HG03521 (cell line): ENCODE measurements at regions not wholly inside any gene's neighbourhood (a gene's known extent, or its start where the extent isn't known, plus 50 kb on each side); places are given as distances from the start of the nearest gene placed in this dataset.

ENCODE experiments used
- ATAC-seq: cut with Tn5 transposase; IDR thresholded peaks from one replicate; pipeline ENCODE4 v1.9.1; 2021; ENCODE audit warnings: mild to moderate bottlenecking, moderate library complexity; ENCODE audit not compliant: unreplicated experiment

DNA sequence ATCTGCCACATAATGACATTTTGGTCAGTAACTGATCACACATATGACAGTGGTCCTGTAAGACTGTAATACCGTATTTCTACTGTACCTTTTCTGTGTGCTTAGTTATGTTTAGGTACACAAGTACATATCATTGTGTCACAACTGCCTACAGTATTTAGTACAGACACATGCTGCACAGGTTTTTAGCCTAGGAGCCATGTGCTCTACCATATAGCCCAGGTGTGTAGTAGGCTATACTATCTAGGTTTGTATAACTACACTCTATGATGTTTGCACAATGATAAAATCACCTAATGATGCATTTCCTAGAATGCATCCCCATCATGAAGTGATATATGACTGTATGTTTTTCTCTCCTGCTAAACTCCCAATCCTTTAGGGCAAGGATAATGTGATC is 61.2 kb upstream of the MIR17HG start:
- ATAC-seq, result no peak

DNA sequence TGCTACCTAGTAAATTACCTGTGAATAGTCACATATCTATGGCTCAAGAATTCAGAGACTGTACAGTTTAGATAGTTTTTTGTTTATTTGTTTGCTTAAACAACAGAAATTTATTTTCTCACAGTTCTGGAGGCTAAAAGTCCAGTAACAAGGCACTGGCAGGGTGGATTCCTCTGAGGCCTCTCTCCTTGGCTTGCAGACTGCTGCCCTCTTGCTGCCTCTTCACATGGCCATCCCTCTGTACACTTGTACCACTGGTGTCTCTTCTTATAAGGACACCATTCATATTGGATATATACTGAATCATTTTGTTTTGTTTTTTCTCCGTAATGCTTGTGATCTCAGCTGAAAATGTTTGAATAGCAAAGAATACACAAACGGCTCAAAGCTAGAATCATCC is 56.4 kb upstream of the MIR17HG start:
- no peak for ATAC-seq

DNA sequence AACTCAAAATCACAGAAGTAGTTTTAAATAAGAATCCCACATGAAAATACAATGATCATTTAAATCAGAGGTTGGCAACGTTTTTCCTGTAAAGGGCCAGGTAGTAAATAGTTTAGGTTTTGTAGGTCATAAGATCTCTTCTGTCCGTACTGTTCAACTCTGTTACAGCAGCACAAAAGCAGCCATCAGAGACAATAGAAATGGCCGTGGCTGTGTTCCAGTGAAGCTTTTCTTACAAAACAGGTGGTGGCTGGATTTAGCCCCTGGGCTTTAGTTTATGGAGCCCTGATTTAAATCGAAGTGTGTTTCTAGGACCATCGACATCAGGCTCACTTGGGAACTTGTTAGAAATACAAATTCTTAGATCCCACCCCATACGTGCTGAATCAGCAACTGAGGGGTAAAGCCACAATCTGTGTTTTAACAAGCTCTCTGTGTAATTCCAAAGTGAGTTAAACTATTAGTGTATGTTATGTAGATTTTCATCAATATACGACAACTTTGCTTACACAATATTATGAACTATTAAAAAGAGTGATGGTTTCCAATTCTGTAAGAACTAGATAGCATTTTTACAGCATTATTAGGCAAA is 54.8 kb upstream of the MIR17HG start:
- no peak for ATAC-seq

DNA sequence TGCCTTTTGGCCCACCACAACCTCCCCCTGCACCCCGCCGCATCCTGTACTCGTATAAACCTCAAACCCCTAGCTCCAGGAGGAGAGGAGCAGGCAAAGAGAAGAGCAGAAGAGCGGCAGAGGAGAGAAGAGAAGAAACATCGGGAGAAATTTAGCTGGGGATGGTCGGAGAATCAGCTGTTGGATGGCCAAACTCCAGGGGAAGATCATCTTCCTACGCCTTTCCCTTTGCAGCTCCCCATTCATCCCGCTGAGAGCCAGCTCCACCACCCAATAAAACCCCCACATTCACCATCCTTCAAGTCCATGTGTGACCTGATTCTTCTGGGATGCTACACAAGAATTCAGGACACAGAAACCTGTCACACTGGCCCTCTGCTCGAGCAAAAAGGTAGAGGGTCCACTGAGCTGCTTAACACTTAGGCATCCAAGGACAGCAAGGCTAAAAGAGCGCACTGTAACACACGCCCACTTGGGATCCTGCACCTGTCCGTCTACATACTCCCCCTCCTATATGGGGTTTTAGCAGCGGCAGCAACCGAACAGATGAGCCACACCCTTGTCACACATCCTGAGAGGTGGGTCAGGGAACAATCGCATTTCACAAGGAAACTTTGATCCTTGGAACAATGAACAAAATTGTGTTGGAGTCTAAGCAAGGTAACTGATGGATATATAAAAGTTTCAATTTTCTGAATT is 51.6 kb upstream of the MIR17HG start:
- no peak for ATAC-seq

DNA sequence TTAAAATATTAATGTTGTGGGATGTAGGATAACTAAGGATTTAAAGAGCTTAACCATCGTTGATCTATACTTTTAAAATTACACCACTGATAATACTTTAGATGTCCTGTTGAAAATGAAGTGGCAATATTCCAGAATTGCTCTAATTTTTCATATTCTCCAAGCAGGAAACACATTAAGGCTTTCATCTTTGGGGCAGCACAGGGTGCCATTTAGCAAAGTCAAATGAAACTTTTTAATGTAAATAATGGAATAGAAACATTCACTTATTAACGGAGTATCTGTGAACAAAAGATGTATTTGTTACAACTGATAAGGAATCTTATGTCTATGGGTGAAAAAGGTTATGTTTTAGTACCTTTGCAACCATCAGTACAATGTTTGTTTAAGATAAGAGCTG is 50.0 kb upstream of the MIR17HG start:
- ATAC-seq, result no peak
